NCI-H1417 (cell line): ENCODE measurements at regions not wholly inside any gene's neighbourhood (a gene's known extent, or its start where the extent isn't known, plus 50 kb on each side); places are given as distances from the start of the nearest gene placed in this dataset.
"Not testable (repeated sequence)": the region's sequence is repeated elsewhere in the genome, so short reads cannot be mapped to it uniquely, and the experiment has no call there.

Experiments
- DNase-seq, 3 experiments: peaks; one replicate each; lab custom pipeline; 2025; lab: John Stamatoyannopoulos, UW

DNA sequence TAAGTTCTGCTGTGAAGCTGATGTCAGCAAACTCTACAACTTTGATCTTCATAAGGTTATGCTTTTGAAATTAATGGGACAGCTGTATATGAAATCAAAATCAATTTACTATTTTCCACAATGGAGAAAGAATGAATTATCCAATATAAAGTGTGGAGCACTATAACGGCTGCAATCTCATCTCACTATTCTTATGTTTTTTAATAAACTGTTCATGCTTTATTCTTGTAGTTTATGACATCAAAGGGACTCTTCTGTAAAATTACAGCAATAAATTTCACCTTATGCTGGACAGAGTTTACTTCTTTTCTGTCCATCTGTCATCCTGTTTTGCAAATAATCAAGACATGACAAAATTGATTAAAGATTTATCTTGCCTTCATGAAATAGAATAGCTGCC lies 192.5 kb downstream of the TECRL start:
- DNase-seq, result no peak

DNA sequence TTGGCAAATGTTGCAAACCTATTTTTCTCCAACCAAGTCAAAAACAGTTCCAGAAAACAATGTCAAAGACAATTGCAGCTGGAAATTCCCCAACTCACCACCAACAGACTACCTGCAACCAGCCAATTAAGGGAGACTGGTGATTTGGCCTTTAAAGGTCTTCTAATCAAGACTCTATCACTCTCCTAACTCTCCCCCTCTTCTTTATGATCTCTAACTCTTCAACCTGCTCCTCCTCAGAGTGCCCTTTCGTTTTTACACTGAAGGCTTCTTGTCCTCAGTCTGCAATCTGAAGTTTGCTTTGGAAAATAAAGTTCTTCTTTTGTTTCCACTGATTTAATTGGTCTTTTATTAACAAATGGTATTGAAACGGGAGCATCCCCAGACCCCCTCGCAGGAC lies 203.9 kb downstream of the TECRL start:
- DNase-seq, result no peak

DNA sequence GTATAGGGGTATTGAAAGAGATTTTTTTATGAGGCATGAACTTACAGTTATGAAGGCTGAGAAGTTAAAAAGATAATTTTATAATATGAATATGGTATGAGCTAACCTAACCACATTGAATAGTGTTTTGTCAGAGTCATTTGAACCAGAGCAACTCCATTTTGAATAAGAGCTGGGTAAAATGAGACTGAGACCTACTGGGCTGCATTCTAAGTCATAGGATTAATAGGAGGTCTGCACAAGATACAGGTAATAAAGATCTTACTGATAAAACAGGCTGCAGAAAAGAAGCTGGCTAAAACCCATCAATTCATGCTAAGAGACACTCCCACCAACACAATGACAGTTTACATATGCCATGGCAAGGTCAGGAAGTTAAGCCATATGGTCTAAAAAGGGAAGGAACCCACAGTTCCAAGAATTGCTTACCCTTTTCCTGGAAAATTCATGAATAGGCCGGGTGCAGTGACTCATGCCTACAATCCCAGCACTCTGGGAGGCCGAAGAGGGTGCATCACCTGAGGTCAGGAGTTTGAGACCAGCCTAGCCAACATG lies 209.2 kb downstream of the TECRL start:
- DNase-seq, result no peak

DNA sequence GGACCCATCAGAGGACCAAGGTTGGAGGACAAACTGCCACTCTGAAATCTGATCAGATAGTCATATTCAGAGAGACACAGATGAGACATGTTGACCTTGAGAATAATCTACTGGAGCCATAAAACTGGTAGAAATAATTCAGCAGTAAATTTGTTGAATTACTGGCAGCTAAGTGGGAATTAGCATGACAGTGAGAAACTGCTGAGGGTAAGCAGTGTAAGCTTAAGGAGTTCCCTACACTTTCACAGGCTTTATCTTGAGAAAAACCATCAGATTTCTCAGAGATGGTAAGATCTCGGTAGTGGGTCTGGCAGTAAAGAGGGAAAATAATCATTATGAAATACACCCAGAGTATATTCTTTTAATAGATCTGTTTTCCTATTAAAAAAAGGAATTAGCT lies 213.7 kb downstream of the TECRL start:
- DNase-seq, result no peak

DNA sequence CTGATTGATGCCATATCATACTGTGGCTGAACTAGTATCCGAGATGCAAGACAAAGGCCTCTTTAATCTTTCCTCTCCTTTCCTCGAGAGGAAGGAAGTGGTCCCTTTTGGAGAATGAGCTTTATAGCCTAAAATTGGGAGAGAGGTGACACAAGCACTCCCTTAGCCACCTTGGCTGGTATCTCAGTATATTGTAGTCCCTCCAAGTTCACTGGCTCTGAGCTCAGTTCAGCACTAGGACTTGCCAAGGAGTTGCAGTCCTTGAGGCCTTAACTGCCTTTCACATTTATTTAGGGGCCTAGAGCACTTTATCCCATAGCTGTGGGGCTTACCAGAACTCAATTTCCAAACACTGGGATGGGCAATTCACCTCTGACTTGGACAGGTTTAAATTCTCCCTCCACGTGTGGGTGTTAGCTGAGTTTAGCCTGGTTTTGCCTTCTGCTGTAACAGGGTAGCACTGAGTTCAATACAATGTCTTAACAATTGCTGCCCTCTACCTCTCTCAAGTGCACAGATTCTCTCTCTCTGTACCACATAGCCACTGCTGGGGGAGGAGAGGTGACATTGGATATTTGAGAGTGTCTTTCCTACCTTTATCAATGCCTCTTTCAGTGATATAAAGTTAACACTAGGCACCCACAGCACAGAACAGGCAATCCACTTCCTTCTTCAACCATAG lies 216.4 kb downstream of the TECRL start:
- no peak for DNase-seq

DNA sequence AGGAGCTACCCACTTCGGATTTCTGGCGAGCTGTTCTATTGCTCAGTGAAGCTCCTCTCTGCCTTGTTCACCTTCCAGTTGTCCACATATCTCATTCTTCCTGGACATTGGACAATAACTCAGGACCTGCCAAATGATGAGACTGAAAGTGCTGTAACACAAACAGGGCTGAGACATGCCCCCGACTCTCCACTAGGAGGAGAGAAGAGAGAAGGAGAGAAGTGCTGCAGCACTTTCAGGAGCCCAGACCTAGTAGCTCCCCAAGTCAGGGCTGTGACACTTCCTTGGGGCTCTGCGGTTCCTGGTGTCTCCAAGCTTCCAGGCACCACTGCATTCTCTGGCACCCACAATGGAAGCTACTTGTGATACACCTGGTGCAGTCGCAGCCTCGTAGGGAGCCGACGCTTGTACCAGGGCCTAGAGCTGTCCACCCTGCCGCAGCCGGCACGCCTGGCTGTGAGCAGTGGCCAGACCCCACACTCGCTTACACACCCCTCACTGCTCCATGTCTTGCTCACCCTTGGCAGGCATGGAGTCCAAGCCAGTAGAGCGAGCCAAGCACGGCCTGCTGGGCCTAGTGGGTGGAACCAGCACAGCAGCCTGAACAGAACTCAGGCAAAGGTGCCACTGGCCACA lies 234.9 kb downstream of the TECRL start:
- DNase-seq, result no peak

DNA sequence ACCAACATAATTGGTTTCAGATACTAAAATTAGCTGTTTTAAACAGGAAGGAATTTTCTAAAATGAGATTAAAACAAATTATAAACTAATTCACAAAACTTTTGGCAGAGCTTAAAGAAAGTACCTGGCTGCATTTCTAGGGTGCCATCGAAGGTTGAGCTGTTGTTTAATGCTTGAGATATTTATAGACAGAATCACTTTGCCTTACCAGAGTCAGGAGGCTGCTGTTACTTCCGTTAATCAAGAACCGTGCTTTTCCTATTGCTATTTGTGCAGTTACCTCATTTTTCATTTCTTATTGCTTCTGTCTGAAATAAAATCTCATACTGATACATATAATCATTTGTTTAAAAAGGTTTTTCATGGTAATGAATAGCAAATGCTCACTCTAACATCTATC lies 242.9 kb downstream of the TECRL start:
- no peak for DNase-seq

DNA sequence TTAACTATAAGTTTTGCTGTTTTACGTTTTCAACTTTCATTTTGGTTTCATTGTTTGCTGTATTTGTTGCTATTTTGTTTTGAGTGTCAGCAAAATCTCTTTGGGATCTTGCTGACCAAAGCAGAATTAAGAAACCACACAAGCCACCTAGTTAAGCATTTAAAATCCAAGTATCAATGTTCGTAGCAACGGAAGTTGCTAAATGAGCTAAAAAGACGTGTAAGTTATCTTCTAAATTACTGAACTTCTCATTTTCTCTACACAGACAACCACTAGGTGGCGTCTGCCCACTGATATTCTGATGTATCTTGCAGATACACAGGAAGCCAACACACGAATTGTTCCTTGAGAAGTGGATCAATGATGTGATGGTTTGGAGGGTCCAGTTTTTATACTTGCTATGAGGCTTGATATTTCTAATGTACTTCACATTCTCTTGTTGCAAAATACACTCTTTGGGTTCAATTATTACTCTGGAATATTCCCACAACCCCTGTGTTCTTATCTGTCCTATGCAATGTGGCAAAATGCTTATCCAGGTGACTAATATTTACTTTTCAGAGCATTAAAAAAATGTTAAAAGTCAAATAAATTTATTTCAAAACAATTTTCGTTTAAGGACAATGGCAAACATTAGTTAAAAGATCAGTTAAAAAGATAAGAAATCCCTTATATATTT lies 250.5 kb downstream of the TECRL start:
- DNase-seq, result peak; percentile 38 to 83 (median 56)

DNA sequence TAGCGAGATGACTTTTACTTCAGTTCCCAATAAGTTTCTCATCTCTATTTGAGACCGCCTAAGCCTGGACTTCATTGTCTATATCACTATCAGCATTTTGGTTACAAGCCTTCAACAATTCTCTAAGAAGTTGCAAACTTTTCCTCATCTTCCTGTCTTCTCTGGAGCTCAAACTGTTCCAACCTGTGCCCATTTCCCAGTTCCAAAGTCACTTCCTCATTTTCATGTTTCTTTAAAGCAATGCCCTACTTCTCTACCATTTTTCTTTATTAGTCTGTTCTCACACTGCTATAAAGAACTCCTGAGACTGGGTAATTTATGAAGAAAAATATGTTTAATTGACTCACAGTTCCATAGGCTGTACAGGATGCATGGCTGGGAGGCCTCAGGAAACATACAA lies 251.9 kb downstream of the TECRL start:
- no peak for DNase-seq

DNA sequence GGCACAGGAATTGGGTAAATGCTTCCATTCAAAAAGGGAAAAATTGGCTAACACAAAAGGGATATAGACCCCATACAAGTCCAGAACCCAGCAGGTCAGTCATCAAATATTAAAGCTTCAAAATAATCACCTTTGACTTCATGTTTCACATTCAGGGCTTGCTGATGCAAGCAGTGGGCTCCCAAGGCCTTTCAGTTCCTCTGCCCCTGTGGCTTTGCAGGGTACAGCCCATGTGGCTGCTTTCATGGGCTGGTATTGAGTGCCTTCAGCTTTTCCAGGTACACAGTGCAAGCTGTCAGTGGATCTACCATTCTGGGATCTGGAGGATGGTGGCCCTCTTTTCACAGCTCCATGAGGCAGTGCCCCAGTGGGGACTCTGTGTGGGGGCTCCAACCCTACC lies 253.0 kb downstream of the TECRL start:
- DNase-seq, result no peak

DNA sequence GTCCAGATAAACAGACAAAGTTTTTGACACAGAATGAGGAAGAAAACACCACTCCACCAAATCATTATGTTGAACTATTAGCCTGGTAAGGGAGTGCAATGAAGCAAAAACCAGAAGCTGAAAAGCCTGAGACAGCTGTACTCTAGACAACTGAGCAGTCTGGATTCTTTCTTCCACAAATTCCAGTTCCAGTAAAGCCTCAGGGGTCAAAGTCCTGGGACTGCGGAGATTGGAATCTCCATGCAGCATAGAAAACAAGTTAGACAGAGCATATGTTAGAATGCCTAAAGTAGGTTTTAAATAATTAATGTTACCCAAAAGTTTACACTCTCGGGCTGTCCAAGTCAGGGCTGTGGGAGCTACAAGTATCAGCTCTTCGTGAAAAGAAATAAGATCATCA lies 263.2 kb downstream of the TECRL start:
- DNase-seq, result no peak

DNA sequence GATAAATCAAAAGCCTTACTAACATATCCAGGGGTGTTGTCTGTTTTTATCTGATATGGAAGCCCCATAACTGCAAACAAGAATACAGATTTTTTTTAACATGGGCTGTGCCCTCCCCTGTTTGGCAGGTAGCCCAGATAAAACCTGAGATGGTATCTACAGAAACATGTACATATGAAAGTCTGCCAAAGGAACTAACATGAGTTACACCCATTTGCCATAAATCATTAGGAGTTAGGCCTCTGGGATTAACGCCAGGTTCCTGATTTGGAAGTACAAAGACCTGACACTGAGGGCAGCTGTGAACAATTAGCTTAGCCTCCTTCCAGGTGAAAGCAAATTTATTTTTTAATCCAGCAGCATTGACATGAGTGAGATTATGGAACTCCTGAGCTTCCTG lies 264.3 kb downstream of the TECRL start:
- DNase-seq, result peak in 1 of 3 experiments; percentile 43

DNA sequence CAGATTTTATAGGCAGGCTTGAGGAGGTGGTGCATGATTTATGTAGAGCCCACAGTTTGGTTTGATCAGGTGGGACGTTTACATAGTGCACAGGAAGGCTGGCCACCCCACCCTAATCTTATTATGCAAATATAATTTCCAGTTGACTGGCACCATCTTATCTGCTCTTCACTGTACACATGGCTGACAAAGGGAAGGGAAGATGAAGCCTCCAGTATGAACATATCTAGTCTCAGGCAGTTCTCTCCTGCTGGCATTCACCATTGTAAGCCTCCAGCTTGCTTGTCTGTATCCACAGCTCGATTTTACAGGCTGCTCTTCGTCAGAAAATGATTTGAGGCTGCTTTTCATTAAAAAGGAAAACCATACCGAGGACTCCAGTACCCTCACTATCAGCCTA lies 278.3 kb downstream of the TECRL start:
- DNase-seq, result no peak

DNA sequence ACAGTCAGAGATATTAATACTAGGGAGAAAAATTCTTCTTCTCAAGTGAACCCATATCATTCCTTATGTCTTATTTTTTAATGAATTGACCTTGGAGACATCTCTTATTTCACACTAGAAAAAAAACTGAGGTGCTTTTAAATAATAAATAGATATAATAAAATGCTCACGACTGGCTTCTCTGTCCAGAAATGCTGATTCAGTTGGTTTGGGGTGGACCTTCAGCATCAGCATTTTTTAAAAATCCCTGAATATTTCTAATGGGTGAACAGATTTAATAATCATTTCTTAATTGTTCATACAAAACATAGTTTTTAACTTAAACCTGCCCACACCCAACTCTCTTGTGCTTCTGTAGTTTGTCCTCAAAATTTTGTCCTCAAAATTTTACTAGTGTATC lies 283.9 kb downstream of the TECRL start:
- DNase-seq, result no peak

DNA sequence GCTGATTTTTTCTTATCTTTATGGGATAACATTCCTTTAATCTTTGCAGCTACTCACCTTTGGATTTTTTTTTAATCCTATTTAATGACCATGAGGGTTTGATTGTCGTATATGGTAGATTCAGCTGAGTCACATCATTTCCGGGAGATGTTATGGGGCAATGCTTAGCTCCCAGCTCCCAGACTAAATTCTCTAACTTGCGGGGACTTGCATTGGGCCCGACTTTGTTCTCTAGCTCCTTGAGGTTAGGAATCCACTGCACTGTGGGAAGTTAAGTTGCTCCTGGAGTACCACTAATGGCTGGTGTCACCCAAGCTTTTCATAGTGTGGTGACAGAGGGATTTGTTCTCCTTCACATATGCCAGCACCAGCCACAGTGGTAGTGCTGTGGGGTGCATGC lies 287.4 kb downstream of the TECRL start:
- DNase-seq, result no peak

DNA sequence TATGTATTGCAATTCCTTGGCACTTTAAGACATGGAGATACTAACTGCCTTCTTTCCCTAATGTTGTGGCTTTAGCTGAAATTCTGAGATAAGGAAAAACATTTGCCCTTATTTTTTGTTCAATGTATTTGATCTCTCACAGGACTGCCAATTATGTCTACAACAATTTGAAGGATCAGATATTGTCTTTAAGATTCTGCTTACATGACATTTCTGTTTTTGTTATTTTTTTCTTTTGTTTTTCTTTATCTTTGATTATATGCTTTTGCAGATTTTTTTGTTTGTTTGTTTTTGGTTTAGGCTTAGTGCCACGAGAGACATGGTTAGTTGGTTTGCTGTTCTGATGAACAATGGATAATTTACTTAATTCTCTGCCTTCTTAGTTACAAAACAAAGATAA lies 303.3 kb downstream of the TECRL start:
- DNase-seq, result no peak

DNA sequence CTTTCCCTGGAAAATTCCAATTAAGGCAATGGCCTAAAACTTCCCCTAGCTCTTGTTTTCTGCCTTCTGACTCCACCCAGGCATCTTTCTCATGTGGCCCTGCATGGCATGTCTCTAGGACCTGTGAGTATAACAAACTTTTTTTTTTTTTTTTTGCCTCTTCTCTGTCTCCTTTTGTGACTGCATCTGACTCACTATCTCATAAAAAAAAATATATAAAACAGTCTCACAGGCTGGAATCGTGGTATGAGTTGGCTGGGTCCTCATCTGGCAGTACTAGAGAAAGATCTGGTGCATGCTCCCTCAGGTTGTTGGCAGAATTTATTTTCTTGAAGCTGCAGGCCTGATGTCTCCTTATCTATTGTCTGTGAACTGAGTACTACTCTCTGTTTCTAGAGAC lies 313.9 kb downstream of the TECRL start:
- DNase-seq, result no peak

DNA sequence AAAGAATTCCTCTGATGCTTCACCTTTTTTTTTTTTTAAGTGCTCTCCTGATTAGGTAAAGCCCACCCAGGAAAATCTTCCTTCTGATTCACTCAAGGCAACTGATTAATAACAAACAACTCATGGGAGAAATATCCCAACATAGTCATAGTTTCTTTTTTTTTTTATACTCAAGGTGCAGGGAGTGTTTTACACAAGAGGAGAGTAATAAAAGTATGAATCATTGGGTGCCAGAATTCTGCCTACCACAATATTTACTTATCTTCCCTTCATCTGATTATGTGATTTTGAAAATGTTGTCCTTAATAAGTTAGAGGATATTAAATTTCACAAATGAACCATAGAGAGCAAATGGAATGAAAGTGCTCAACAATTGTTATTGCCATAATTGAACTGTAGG lies 329.9 kb downstream of the TECRL start:
- DNase-seq, result no peak

DNA sequence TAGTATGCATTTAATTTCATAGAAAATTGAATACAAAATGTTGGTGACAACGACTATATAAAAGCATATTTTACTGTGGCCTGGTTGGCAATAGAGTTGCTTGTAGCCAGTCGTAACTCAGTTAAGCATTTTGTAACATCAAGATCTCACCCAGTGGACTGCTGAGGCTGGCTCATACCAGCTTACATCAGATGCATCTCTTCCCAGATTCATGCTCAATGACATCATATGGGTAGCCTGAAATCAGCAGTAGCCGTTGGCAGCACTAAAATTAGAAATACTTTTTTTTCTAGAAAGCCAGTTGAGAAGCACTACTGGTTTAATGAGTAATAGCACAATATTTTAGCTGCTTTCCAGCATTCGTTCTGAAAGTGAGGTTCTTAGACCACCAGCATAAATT lies 341.2 kb downstream of the TECRL start:
- DNase-seq, result no peak

DNA sequence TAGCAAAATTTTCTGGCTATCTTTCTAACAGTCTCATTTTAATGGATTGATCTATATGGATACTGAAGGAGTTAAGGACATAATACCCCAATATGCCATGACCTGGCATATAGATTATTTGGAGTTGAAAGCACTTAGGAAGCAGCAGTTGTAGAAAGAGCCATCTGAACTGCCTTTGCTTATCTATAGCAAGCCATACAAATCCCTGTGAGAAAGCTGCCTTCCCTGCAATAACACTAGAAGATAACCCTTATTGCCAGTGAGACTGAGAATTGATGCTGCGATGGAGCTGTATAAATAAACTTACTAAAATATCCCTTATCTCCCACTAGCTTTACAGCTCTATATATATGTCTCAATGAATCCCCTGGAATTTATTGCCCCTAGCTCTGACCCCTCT lies 346.3 kb downstream of the TECRL start:
- DNase-seq, result no peak

DNA sequence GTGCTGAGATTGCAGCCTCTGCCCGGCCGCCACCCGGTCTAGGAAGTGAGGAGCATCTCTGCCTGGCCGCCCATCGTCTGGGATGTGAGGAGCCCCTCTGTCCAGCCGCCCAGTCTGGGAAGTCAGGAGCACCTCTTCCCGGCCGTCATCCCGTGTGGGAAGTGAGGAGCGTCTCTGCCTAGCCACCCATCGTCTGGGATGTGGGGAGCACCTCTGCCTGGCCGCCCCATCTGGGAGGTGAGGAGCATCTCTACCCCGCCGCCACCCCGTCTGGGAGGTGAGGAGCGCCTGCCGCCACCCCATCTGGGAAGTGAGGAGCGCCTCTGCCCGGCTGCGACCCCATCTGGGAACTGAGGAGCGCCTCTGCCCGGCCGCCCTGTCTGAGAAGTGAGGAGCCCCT lies 372.2 kb downstream of the TECRL start:
- not testable (repeated sequence) for DNase-seq

DNA sequence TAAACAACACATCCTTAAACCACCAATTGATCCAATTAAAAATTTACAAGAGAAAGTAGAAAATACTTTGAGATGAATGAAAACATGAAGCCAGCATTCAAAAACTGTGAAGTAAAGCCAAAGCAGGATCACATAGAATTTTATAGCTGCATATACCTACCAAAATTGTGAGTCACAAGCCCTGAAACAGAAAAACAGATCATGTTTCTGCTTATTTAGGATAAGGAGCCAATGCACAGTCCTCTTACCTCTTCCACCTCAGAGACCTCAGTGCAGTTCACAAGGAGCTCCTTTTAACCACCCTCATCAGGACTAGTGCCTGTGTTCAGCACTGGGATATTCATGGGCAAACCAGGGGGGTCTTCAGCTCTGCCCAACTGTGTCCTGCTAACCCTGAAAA lies 386.7 kb downstream of the TECRL start:
- DNase-seq, result no peak

DNA sequence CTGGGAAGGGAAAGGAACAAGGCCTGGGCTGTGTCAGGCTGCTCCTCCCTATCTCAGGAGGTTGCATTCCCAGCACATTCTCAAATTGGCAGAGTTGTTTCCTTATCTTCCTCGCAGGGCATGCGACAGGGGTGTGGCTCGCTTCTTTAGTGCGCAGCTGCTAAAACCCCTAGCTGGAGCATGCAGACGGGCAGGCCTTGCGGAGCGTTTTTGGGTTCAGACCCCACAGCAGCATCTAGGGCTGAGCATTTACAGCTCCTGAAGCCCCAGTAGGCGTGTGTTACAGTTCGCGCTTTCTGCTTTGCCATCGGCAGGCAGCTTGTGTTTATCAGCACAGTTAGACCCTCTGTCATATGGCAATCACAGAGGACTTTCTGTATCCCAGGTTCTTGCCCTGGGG lies 392.4 kb downstream of the TECRL start:
- no peak for DNase-seq
